GM10266 (cell line): ENCODE measurements at regions not wholly inside any gene's neighbourhood (a gene's known extent, or its start where the extent isn't known, plus 50 kb on each side); places are given as distances from the start of the nearest gene placed in this dataset.

ENCODE experiments used
- DNase-seq: peaks from one replicate; pipeline ENCODE4 v3.0.0; 2012; ENCODE audit errors: extremely low spot score
- TF ChIP-seq, protein P1 (sequence below): IDR thresholded peaks from 2 replicates; pipeline ENCODE4 v1.5.1; 2012; ENCODE audit warnings: mild to moderate bottlenecking, low read depth; ENCODE audit not compliant: control insufficient read depth, insufficient read depth; ENCODE audit errors: missing control alignments

GRCh38 chr1:88043834-88044233, 640.2 kb upstream of the PKN2 start:
- TF ChIP-seq, protein P1, sequence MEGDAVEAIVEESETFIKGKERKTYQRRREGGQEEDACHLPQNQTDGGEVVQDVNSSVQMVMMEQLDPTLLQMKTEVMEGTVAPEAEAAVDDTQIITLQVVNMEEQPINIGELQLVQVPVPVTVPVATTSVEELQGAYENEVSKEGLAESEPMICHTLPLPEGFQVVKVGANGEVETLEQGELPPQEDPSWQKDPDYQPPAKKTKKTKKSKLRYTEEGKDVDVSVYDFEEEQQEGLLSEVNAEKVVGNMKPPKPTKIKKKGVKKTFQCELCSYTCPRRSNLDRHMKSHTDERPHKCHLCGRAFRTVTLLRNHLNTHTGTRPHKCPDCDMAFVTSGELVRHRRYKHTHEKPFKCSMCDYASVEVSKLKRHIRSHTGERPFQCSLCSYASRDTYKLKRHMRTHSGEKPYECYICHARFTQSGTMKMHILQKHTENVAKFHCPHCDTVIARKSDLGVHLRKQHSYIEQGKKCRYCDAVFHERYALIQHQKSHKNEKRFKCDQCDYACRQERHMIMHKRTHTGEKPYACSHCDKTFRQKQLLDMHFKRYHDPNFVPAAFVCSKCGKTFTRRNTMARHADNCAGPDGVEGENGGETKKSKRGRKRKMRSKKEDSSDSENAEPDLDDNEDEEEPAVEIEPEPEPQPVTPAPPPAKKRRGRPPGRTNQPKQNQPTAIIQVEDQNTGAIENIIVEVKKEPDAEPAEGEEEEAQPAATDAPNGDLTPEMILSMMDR, result no peak

GRCh38 chr1:88052167-88052566, 631.9 kb upstream of the PKN2 start:
- TF ChIP-seq, protein P1, result no peak
- DNase-seq, result no peak

More at GRCh38 chr1:88043834-88044233, 640.2 kb upstream of the PKN2 start:
- no peak for DNase-seq

GRCh38 chr1:88053065-88053464, 631.0 kb upstream of the PKN2 start:
- DNase-seq, result no peak
- TF ChIP-seq, protein P1, result no peak

GRCh38 chr1:88056881-88057280, 627.2 kb upstream of the PKN2 start:
- TF ChIP-seq, protein P1, result no peak
- DNase-seq, result no peak

GRCh38 chr1:88058205-88058604, 625.9 kb upstream of the PKN2 start:
- no peak for DNase-seq
- TF ChIP-seq, protein P1, result no peak

DNA sequence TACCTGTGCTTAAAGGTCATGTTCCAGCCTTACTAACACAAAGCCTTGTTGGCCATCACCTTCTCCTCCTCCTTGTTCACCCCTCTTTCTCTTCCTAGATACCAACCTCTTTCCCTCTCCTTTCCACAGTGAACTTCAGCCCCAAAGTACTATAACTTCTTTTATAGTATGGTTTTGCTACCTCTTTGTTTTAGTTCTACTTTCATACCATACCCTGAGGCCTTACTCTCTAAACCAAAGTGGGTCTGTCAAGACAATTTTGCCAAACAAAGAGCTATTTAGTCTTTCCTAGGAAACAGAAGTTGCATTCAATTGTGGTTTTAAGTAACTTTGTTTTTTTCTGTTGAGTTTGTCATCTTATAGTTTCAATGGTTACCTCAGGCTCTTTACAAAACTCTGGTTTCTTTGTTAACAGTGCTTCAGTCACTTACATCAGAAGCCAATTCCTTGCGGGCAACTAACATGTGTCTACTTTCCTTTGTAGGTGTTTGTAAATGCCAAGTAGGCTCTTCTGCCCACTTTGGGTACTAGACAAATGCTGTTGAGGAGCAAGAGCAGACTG, 623.9 kb upstream of the PKN2 start:
- no peak for DNase-seq
- TF ChIP-seq, protein P1, result no peak

- no peak for DNase-seq
- TF ChIP-seq, protein P1, result no peak
Observed at GRCh38 chr1:88060750-88061491, 623.2 kb upstream of the PKN2 start.
